Activated T-cell treated with anti-CD3 and anti-CD28 coated beads, Interleukin-2, amount 50 U/mL, for 72 hours (primary cell): ENCODE measurements at regions not wholly inside any gene's neighbourhood (a gene's known extent, or its start where the extent isn't known, plus 50 kb on each side); places are given as distances from the start of the nearest gene placed in this dataset.
A peak's percentile ranks its signal among the peaks of the same experiment; 100 is the strongest.

Experiments
- ATAC-seq, 2 donors: fragments of 150-1000 bp; cut with Tn5 transposase; replicated peaks in 1 of 2; 2 replicates each; pipeline ENCODE4 v1.10.0; 2021; ENCODE audit warnings: moderate library complexity in 2 of 2, mild to moderate bottlenecking in 1 of 2
- DNase-seq, 2 donors: peaks; one replicate each; pipeline ENCODE4 v3.0.0; 2021 to 2022; ENCODE audit warnings: mixed read lengths in 1 of 2
- H3K27ac Mint-ChIP-seq: one replicate; pipeline ENCODE4 v1.8.0; 2022; ENCODE audit warnings: mild to moderate bottlenecking, moderate library complexity, mixed read lengths
- H3K27me3 Mint-ChIP-seq: one replicate; pipeline ENCODE4 v1.8.0; 2022; ENCODE audit warnings: low read depth, mixed read lengths
- H3K36me3 Mint-ChIP-seq, 2 donors: one replicate each; pipeline ENCODE4 v1.8.0; 2022; ENCODE audit warnings: mixed read lengths in 2 of 2, mild to moderate bottlenecking in 1 of 2; ENCODE audit not compliant: insufficient read depth in 2 of 2
- H3K4me1 Mint-ChIP-seq: one replicate; pipeline ENCODE4 v1.8.0; 2022; ENCODE audit warnings: low read depth, mixed read lengths
- H3K4me3 Mint-ChIP-seq, 2 donors: one replicate each; pipeline ENCODE4 v1.8.0; 2022; ENCODE audit warnings: mild to moderate bottlenecking in 2 of 2, mixed read lengths in 2 of 2, moderate library complexity in 2 of 2
- H3K9me3 Mint-ChIP-seq, 2 donors: one replicate each; pipeline ENCODE4 v1.8.0; 2022; ENCODE audit warnings: mixed read lengths in 2 of 2

DNA sequence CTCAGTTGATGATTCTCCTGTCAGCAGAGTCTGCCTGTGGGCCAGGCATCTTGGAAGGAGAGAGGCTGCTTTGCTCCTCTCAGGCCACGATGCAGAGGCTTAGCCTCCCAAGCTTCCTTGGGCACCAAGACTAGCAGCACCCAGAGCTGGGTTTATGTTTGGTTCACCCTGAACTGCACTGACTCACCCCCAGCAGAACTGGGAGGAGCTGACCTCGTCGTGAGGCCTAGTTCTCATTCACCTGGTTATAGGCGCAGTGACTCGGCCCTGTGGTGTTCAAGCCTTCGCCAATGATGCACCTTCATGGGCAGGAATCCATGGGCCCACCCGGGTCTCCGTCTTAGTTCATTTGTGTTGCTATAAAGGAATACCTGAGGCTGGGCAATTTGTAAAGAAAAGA is 122.0 kb upstream of the ZNF438 start:
- no peaks in the 10 kb centered on the region for H3K4me1 Mint-ChIP-seq
- H3K27me3 Mint-ChIP-seq, result no peaks in the 10 kb centered on the region
- ATAC-seq (no peak), DNase-seq (no peak)
- H3K9me3 Mint-ChIP-seq, result peaks cover 1 to 2% of the 10 kb centered on the region in 2 donors
- no peak overlapping the region for H3K4me3 Mint-ChIP-seq
- peaks cover 0 to 1% of the 10 kb centered on the region in 2 donors for H3K36me3 Mint-ChIP-seq
- H3K27ac Mint-ChIP-seq, result no peak overlapping the region

DNA sequence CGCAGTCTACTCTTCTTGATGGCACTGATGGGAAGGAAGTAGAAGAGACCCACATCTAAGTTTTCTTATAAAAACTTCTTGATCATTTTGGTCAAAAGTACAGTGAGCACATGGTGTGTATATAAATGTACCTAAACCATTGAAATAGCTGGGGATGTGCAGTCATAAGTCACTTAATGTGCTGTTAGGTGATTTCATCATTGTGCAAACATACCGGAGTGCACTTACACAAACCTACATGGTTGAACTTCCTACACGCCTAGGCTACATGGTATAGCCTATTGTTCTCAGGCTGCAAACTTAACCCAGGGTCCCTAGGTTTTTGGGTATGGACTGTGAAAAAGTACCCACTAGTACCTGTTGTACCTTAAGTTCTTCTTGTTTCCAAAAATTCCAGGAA is 123.3 kb upstream of the ZNF438 start:
- DNase-seq (no peak), ATAC-seq (peak in 1 of 2 donors; percentile 39)
- H3K4me3 Mint-ChIP-seq, result no peak overlapping the region
- no peaks in the 10 kb centered on the region for H3K27me3 Mint-ChIP-seq
- H3K9me3 Mint-ChIP-seq, result peaks cover 2% of the 10 kb centered on the region in 2 donors
- H3K36me3 Mint-ChIP-seq, result peaks cover 0 to 1% of the 10 kb centered on the region in 2 donors
- H3K4me1 Mint-ChIP-seq, result no peaks in the 10 kb centered on the region
- H3K27ac Mint-ChIP-seq, result no peak overlapping the region

DNA sequence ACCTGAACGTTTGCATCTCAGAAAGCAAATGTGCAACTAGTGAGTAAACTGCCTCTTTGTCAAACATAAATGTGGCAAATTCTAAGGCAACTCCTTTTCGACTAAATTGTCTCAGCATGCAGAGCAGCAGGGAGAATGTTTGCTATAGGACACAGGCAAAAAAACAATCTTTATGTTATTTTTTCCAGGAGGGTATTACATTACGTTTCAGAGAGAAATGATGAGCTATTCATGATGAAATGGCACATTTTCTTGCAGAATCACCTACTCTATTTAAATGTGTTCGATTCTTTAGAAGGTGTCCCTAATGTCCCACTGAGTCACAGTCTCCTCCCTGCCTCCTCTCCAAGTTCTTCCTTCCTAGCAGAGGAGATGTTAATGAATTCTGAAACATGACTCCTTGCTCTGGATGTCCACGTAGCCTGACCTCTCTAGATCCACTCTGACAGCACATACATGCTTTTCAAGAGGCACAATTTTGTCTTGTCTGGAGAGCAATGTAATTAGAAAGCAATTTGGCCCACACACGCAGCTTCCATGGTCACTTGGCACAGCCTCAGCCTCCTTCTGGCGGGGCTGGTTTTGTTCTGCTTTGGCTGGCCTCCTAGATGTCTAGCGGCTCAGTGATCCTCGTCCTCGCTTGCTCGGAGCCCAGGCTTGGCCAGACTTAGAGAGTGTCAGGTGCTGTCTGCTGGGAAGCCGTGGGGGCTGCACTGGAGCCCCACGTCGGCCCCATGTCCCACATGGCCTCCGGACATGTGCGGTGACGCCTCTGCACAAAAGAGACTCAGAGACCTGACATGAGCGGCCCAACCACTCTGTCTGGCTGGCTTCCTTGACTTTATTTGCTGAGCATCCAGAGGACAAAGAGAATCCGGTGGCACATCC is 125.7 kb upstream of the ZNF438 start:
- no peaks in the 10 kb centered on the region for H3K27me3 Mint-ChIP-seq
- H3K4me1 Mint-ChIP-seq, result no peaks in the 10 kb centered on the region
- peaks cover 3 to 4% of the 10 kb centered on the region in 2 donors for H3K36me3 Mint-ChIP-seq
- peaks cover 5 to 7% of the 10 kb centered on the region in 2 donors for H3K9me3 Mint-ChIP-seq
- ATAC-seq (no peak), DNase-seq (no peak)
- H3K27ac Mint-ChIP-seq, result no peak overlapping the region
- H3K4me3 Mint-ChIP-seq, result no peak overlapping the region

DNA sequence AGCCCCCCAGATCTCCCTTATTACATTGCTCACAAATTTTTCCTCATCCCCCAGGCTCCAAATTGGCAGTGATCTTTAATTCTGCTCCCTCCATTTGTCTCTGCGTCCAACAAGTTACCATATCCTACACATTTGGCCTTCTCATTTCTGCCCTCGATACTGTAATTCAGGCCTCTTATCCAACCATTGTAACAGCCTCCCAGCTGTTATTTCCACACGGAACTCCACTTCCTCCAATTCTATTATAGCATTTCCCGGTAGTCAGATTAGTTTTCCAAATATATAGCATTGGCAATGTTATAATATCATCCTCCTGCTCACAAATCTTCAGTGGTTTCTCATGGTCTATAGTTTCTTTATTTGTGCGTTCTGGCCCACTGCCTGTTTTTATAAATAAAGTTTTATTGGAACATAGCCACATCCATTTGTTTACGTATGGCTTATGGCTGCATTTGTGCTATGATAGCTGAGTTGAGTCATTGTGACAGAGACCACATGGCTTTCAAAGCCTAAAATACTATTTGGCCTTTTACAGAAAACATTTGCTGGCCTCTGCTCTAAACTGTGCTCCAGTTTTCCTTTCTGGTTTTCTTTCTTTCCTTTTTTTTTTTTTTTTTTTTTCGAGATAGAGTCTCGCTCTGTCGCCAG is 126.5 kb upstream of the ZNF438 start:
- DNase-seq (no peak), ATAC-seq (no peak)
- Mint-ChIP-seq H3K9me3 (peaks cover 5 to 7% of the 10 kb centered on the region in 2 donors), H3K4me3 (no peak overlapping the region), H3K27ac (no peak overlapping the region), H3K4me1 (no peaks in the 10 kb centered on the region), H3K27me3 (no peaks in the 10 kb centered on the region), H3K36me3 (peaks cover 3 to 4% of the 10 kb centered on the region in 2 donors)

DNA sequence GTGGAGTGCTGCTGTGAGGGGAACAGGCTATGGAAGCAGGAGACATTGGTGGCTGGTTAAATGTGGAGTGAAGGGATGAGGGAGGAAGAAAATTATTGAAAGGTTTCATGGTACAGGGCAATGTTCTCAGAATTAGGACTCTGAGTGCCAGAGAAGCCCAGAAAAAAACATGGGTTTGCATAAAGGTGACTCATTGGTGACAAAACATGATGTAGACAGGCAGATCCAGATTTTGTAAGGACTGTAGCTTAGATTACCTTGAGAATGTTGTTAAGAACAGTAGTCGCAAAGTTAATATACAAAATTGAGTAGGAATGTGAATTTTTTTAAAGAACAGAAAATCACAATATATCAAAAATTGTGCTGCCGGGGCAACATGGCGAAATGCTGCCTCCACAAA is 134.9 kb upstream of the ZNF438 start:
- DNase-seq (no peak), ATAC-seq (no peak)
- Mint-ChIP-seq H3K27me3 (no peaks in the 10 kb centered on the region), H3K36me3 (peaks cover 1 to 3% of the 10 kb centered on the region in 2 donors), H3K27ac (no peak overlapping the region), H3K4me3 (no peak overlapping the region), H3K4me1 (no peaks in the 10 kb centered on the region), H3K9me3 (peaks cover 3 to 4% of the 10 kb centered on the region in 2 donors)

DNA sequence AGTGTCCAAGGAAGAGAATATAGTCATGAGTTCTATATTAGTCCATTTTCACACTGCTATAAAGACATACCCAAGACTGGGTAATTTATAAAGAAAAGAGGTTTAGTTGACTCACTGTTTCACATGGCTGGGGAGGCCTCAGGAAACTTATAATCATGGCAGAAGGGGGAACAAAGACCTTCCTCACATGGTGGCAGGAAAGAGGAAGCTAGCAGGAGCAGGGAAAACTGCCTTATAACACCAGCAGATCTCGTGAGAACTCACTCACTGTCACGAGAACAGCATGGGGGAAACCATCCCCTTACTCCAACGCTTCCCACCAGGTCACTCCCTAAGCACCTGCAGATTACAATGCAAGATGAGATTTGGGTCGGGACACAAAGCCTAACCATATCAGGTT is 139.0 kb upstream of the ZNF438 start:
- no peak for ATAC-seq
- peaks cover 7% of the 10 kb centered on the region in 2 donors for H3K36me3 Mint-ChIP-seq
- H3K4me3 Mint-ChIP-seq, result no peak overlapping the region
- no peak for DNase-seq
- no peaks in the 10 kb centered on the region for H3K27me3 Mint-ChIP-seq
- peaks cover 9 to 15% of the 10 kb centered on the region in 2 donors for H3K9me3 Mint-ChIP-seq
- H3K27ac Mint-ChIP-seq, result no peak overlapping the region
- H3K4me1 Mint-ChIP-seq, result no peaks in the 10 kb centered on the region

DNA sequence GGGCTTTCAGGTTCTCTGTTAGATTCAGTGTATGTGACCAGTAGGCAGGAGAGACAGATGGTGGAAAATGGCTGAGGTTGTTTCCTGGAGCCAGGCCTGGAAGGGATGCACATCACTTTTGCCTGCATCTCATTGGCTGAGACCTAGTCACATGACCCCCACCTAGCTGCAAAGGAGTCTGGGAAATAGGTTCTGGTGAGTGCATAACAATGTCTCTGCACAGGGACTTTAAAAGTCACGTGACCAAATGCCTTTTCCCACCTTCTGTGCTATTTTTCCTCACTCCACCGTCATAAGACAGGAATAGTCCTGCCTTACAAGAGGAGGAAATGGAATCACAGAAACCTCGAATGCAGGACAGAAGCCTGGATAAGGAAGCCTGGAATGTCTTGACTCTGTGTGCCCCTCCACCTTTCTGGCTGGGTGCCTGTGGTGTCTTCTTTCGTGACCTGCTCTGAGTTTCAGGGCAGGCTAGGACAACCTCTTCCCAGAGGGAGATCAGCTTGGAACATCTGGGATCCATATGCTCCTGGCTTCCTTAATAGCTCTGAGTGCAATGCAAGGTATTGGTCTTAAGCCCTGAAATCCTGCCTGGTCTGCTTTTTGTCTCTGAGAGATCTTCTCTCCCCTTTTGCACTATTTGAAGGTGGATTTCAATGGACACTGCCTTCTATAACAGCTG is 139.9 kb upstream of the ZNF438 start:
- Mint-ChIP-seq H3K27me3 (no peaks in the 10 kb centered on the region), H3K27ac (no peak overlapping the region), H3K4me1 (no peaks in the 10 kb centered on the region), H3K9me3 (peaks cover 11 to 18% of the 10 kb centered on the region in 2 donors), H3K36me3 (peaks cover 8 to 11% of the 10 kb centered on the region in 2 donors), H3K4me3 (no peak overlapping the region)
- ATAC-seq, result no peak
- no peak for DNase-seq

DNA sequence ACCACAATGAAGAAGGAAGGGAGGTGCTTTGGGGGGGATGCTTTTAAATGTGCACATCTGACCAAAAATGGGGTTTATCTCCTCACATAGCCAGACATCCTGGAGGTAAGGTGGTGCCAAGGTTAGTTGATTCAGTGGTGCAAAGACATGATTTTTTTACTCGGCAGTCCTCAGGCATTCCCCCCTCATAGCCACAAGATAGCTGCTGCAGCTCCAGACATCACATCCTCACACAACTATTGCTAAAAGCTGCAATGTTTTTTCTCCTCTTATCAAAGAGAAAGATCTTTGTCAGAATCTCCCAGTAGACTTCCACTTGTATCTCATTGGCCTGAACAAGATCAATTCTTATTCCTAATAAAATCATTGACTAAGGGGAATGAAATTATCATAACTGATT is 141.3 kb upstream of the ZNF438 start:
- DNase-seq (no peak), ATAC-seq (no peak)
- Mint-ChIP-seq H3K4me3 (no peak overlapping the region), H3K27ac (no peak overlapping the region), H3K4me1 (no peaks in the 10 kb centered on the region), H3K9me3 (peaks cover 14 to 18% of the 10 kb centered on the region in 2 donors), H3K27me3 (no peaks in the 10 kb centered on the region), H3K36me3 (peaks cover 8 to 11% of the 10 kb centered on the region in 2 donors)

DNA sequence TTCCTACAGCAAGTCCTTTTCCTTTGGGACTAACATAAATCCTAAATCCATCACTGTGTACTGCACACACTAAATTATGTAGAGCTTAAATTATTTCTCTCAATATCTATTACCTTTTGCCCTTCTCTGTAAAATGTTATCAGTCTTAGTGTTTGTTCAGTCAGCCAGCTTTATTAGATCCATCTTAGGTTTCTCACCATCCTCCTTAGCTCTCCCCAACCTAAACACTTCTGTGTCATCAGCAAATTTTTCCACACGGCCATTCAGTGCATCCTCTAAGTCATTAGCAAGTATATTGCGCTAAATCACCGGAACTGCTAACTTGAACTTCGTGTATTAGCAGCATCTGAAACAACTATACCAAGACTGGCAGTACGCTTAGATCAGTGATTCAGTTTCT is 142.1 kb upstream of the ZNF438 start:
- Mint-ChIP-seq H3K36me3 (peaks cover 8 to 11% of the 10 kb centered on the region in 2 donors), H3K27ac (no peak overlapping the region), H3K4me1 (no peaks in the 10 kb centered on the region), H3K9me3 (peaks cover 14 to 18% of the 10 kb centered on the region in 2 donors), H3K4me3 (no peak overlapping the region), H3K27me3 (no peaks in the 10 kb centered on the region)
- DNase-seq (no peak), ATAC-seq (no peak)

DNA sequence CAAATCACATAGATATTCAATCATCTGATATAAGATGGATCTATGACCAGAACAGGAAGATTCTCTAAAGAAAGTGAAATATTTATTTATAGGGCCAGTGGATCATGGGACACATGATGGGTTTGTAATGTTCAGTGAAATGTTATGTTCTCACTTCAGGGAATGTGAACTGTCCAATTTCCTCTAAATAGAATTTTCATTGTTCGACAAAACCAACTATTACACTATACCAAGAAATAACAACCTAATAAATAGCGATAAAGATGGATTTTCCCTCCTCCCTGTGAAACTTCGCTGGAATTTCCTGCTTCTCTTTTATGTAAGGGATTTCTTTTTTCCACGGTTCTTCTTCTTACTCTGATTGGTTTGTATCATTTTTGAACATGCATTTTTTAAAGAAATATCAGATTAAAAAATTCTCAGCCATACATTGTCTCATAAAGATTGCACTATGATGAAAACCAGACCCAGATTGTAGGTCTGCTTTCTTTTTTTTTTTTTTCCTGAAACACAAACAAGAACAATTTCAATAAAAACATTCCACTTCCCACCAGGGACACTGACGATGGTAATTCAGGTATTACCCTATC is 139.8 kb upstream of the ZEB1 start:
- no peaks in the 10 kb centered on the region for H3K27me3 Mint-ChIP-seq
- no peak overlapping the region for H3K4me3 Mint-ChIP-seq
- no peaks in the 10 kb centered on the region for H3K4me1 Mint-ChIP-seq
- H3K9me3 Mint-ChIP-seq, result peaks cover 10% of the 10 kb centered on the region in 2 donors
- H3K36me3 Mint-ChIP-seq, result peaks cover 7 to 10% of the 10 kb centered on the region in 2 donors
- ATAC-seq, result no peak
- DNase-seq, result no peak
- H3K27ac Mint-ChIP-seq, result no peak overlapping the region

DNA sequence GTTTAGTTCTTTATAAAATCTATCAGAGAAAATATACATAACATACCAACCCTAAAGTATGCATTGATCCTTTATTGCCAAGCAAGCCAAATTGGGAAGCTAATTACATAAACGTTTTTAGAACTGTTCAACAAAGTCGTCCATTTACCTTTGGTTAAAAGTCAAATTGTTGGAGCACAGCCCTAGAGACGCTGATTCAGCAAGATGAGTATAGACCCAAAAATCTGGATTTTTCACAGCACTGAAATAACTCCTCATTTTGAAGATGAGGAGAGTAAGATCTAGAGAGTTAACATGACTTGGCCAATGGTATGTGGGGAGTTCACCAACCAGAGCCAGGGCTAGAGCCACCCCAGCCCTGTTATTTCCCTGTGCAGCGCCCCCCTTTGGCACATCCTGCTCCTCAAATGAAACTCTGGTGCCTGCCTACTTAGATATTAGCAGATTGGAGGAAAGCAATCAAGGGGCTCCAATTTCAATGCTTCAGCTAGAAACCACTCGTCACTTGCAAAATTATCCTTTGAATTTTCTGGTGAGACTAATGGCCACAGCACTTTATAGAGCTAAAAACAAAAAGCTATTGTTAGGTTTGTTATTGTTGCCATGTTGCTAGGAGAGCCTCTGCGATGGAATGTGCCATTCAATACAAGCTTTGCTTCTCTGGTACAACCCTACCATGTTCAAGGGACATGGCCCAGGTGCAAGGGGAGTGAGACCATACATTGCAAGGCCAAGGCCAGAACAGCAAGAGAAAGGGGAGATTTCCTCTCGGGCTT is 132.6 kb upstream of the ZEB1 start:
- H3K36me3 Mint-ChIP-seq, result no peaks in the 10 kb centered on the region
- H3K27ac Mint-ChIP-seq, result no peak overlapping the region
- ATAC-seq (no peak), DNase-seq (no peak)
- no peak overlapping the region for H3K4me3 Mint-ChIP-seq
- H3K9me3 Mint-ChIP-seq, result no peaks in the 10 kb centered on the region
- no peaks in the 10 kb centered on the region for H3K4me1 Mint-ChIP-seq
- H3K27me3 Mint-ChIP-seq, result no peaks in the 10 kb centered on the region

DNA sequence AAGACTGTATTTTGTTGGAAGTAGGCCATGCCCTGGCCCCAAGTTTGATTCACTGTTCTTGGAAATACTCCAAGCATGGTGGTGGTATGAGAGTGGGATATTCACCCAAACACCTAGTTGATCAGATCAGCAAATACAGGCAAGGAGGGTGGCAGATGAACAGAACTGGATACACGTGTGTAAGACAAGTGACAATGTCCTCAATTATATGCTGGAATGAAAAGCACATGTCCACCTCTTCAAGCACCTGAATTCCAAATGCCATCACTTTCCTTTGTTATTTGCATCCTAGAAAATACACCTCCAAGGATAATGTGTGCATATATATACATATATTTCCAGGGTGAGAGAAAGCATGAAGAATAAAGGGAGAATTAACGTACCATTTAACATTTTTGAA is 131.8 kb upstream of the ZEB1 start:
- Mint-ChIP-seq H3K4me1 (no peaks in the 10 kb centered on the region), H3K4me3 (no peak overlapping the region), H3K27me3 (no peaks in the 10 kb centered on the region), H3K27ac (no peak overlapping the region), H3K36me3 (no peaks in the 10 kb centered on the region), H3K9me3 (no peaks in the 10 kb centered on the region)
- ATAC-seq (no peak), DNase-seq (no peak)
